Mesenchymal stem cell (in vitro differentiated cells and primary cell): ENCODE measurements at regions not wholly inside any gene's neighbourhood (a gene's known extent, or its start where the extent isn't known, plus 50 kb on each side); places are given as distances from the start of the nearest gene placed in this dataset.

ENCODE experiments used
- DNase-seq: peaks from one replicate; pipeline ENCODE4 v3.0.0-alpha.2; 2013
- H2AFZ ChIP-seq: one replicate; pipeline ENCODE4 v1.6.1; 2013; ENCODE audit warnings: low read depth, mild to moderate bottlenecking, control low read depth, inconsistent platforms, low read length, moderate library complexity
- H2AK5ac ChIP-seq: 2 replicates; pipeline ENCODE4 v1.6.1; 2013; ENCODE audit warnings: low read length, moderate library complexity, mild to moderate bottlenecking, inconsistent platforms; ENCODE audit not compliant: severe bottlenecking
- H2BK120ac ChIP-seq: one replicate; pipeline ENCODE4 v1.6.1; 2013; ENCODE audit warnings: low read depth, mild to moderate bottlenecking, inconsistent platforms, low read length, moderate library complexity
- H2BK12ac ChIP-seq, 2 experiments: one replicate each; pipeline ENCODE4 v1.6.1; 2013; ENCODE audit warnings: inconsistent platforms in 2 of 2, low read length in 2 of 2, mild to moderate bottlenecking in 2 of 2, moderate library complexity in 2 of 2, control low read depth in 1 of 2
- H2BK15ac ChIP-seq: one replicate; pipeline ENCODE4 v1.6.1; 2013; ENCODE audit warnings: mild to moderate bottlenecking, low read depth, inconsistent platforms; ENCODE audit not compliant: poor library complexity, severe bottlenecking
- H2BK5ac ChIP-seq: 2 replicates; pipeline ENCODE4 v1.6.1; 2013; ENCODE audit warnings: low read depth, mild to moderate bottlenecking, low read length, control low read depth, inconsistent platforms; ENCODE audit not compliant: poor library complexity, severe bottlenecking
- H3K14ac ChIP-seq, 2 experiments: one replicate each; pipeline ENCODE4 v1.6.1; 2013; ENCODE audit warnings: inconsistent platforms in 2 of 2, low read length in 2 of 2, control low read depth in 1 of 2, mild to moderate bottlenecking in 1 of 2, moderate library complexity in 1 of 2
- H3K18ac ChIP-seq, 2 experiments: one replicate each; pipeline ENCODE4 v1.6.1; 2013; ENCODE audit warnings: inconsistent platforms in 2 of 2, low read length in 2 of 2, control low read depth in 1 of 2, low read depth in 1 of 2, mild to moderate bottlenecking in 1 of 2
- H3K23ac ChIP-seq, 2 experiments: one replicate each; pipeline ENCODE4 v1.6.1; 2013; ENCODE audit warnings: inconsistent platforms in 2 of 2, low read length in 2 of 2, mild to moderate bottlenecking in 2 of 2, moderate library complexity in 2 of 2, control low read depth in 1 of 2
- H3K27ac ChIP-seq: 2 replicates; pipeline ENCODE4 v1.5.1; 2013; ENCODE audit warnings: mild to moderate bottlenecking, moderate library complexity, low read length, control low read depth, inconsistent platforms; ENCODE audit not compliant: poor library complexity, severe bottlenecking
- H3K27me3 ChIP-seq, 2 experiments: 2 replicates each; pipeline versions ENCODE4 v1.6.1 to v1.7.0; 2013; ENCODE audit warnings: low read length in 2 of 2, mild to moderate bottlenecking in 2 of 2, moderate library complexity in 2 of 2, control low read depth in 1 of 2, inconsistent platforms in 1 of 2; ENCODE audit not compliant: control insufficient read depth in 1 of 2, insufficient read depth in 1 of 2
- H3K36me3 ChIP-seq, 2 experiments: 2 replicates each; pipeline versions ENCODE4 v1.6.1 to v1.7.0; 2013; ENCODE audit warnings: low read length in 2 of 2, control low read depth in 1 of 2, inconsistent platforms in 1 of 2, low read depth in 1 of 2, mild to moderate bottlenecking in 1 of 2; ENCODE audit not compliant: insufficient read depth in 2 of 2, control insufficient read depth in 1 of 2
- H3K4ac ChIP-seq, 2 experiments: one replicate each; pipeline ENCODE4 v1.6.1; 2013; ENCODE audit warnings: inconsistent platforms in 2 of 2, low read length in 2 of 2, mild to moderate bottlenecking in 2 of 2, moderate library complexity in 2 of 2, control low read depth in 1 of 2, low read depth in 1 of 2
- H3K4me1 ChIP-seq: 2 replicates; pipeline ENCODE4 v1.6.1; 2013; ENCODE audit warnings: low read depth, low read length, control low read depth; ENCODE audit not compliant: control insufficient read depth, insufficient read depth
- H3K4me2 ChIP-seq: 2 replicates; pipeline ENCODE4 v1.6.1; 2013; ENCODE audit warnings: low read length, mild to moderate bottlenecking, inconsistent platforms; ENCODE audit not compliant: poor library complexity, severe bottlenecking
- H3K4me3 ChIP-seq, 2 experiments: 2 replicates each; pipeline versions ENCODE4 v1.5.1 to v1.7.0; 2013; ENCODE audit warnings: low read length in 2 of 2, mild to moderate bottlenecking in 2 of 2, control low read depth in 1 of 2, low read depth in 1 of 2; ENCODE audit not compliant: insufficient read depth in 1 of 2
- H3K79me1 ChIP-seq: replicated peaks from 2 replicates; pipeline ENCODE4 v1.6.1; 2013; ENCODE audit warnings: mild to moderate bottlenecking, control low read depth, low read length, inconsistent platforms; ENCODE audit not compliant: poor library complexity, severe bottlenecking
- H3K9ac ChIP-seq: 2 replicates; pipeline ENCODE4 v1.7.0; 2013; ENCODE audit warnings: mild to moderate bottlenecking, low read length, moderate library complexity
- H3K9me3 ChIP-seq: 2 replicates; pipeline ENCODE4 v1.7.0; 2013; ENCODE audit warnings: mild to moderate bottlenecking, low read length; ENCODE audit not compliant: control insufficient read depth
- H4K8ac ChIP-seq: one replicate; pipeline ENCODE4 v1.6.1; 2013; ENCODE audit warnings: inconsistent platforms, mild to moderate bottlenecking, low read length, moderate library complexity
- H4K91ac ChIP-seq: one replicate; pipeline ENCODE4 v1.6.1; 2013; ENCODE audit warnings: mild to moderate bottlenecking, low read length, inconsistent platforms
- WGBS: methylation state at CpG from one replicate; pipeline ENCODE4 v1.1.7; 2013; ENCODE audit warnings: mixed read lengths; 5-methylcytosine and 5-hydroxymethylcytosine counted together

- Histone ChIP-seq H3K4ac (no peak overlapping the region), H3K27me3 (peaks cover 0 to 4% of the 10 kb centered on the region in 2 experiments), H2BK5ac (no peak overlapping the region), H3K27ac (no peak overlapping the region), H3K14ac (no peak overlapping the region), H3K23ac (no peak overlapping the region), H4K91ac (no peak overlapping the region), H3K4me1 (no peaks in the 10 kb centered on the region), H2BK12ac (no peak overlapping the region), H2AK5ac (no peak overlapping the region), H3K36me3 (no peaks in the 10 kb centered on the region), H3K79me1 (no peaks in the 10 kb centered on the region), H2BK15ac (no peak overlapping the region), H3K4me3 (no peak overlapping the region), H3K9me3 (no peaks in the 10 kb centered on the region), H3K4me2 (no peak overlapping the region), H3K9ac (no peak overlapping the region), H2BK120ac (no peak overlapping the region), H4K8ac (no peak overlapping the region), H2AFZ (no peak overlapping the region), H3K18ac (no peak overlapping the region)
- 79% methylated on average over 4 of the region's 5 CpGs for WGBS
- DNase-seq: no peak
These were observed 139.3 kb upstream of the NTF3 start for GRCh38 chr12:5292651-5293050.

DNA sequence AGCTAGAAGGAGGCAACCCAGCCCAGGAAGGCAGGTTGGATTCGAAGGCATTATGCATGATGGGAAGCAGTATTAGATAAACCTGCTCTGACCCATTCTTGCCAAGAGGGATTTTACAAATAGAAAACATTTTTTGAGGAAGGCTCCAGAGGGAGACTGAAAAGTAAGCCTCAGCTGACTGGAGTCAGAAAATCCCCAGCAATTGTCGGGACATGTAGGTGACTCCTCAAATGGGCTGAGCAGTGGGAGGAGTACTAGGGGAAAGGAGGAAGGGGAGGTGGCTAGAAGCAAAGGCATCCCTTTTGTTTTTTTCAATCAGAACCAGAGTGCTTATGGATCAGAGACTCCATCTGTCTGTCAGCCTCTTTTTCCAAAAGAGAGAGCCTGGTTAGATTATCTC lies 138.1 kb upstream of the NTF3 start:
- WGBS: 59% methylated on average over 2 of the region's 2 CpGs
- Histone ChIP-seq H2AK5ac (no peak overlapping the region), H2BK5ac (no peak overlapping the region), H3K9ac (no peak overlapping the region), H3K4me2 (no peak overlapping the region), H3K4ac (no peak overlapping the region), H3K14ac (no peak overlapping the region), H3K9me3 (no peaks in the 10 kb centered on the region), H3K27ac (no peak overlapping the region), H3K4me1 (no peaks in the 10 kb centered on the region), H3K23ac (no peak overlapping the region), H4K91ac (no peak overlapping the region), H2BK15ac (no peak overlapping the region), H2BK12ac (no peak overlapping the region), H4K8ac (no peak overlapping the region), H3K27me3 (peaks cover 0 to 4% of the 10 kb centered on the region in 2 experiments), H3K18ac (no peak overlapping the region), H3K79me1 (no peaks in the 10 kb centered on the region), H2BK120ac (no peak overlapping the region), H3K4me3 (no peak overlapping the region), H3K36me3 (no peaks in the 10 kb centered on the region), H2AFZ (no peak overlapping the region)
- no peak for DNase-seq

DNA sequence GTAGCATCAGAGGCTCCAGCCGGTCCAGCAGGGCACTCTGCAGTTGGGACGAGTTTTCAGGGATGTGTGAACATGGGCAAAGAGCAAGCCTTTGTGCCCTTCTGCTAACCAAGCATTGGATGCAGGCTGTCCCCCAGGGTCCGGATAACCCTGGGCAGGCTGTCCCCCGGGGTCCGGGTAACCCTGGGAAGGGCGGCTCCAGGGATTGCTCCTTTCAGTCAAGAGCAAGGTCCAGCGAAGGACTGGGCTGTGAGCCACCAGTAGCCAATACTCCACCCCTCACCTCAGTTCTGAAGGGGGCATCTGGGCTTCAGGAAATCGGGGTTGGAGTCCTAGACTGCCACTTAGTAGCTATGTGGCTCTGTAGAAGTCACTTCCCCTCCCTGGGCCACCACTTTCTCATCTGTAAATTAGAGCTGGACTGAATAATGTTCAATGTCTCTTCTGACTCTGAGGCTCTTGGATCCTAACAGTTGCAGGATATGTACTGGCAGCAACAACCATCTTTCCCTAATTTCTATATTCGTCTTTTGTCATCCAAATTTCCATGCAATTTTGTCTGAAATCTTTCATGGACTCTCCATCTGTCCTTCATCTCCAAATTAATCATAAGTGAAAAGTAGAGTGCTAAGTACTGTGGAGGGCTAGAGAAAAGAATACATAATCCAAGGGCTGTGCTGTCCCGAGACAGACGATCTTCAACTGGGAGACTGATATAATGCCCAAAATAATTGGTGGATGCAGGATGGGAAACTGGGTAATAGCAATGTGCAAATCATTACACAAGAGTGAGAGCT lies 137.4 kb upstream of the NTF3 start:
- H3K18ac ChIP-seq: no peak overlapping the region
- no peak overlapping the region for H3K27ac ChIP-seq
- no peak overlapping the region for H2BK5ac ChIP-seq
- H3K79me1 ChIP-seq: no peaks in the 10 kb centered on the region
- no peak for DNase-seq
- no peak overlapping the region for H3K23ac ChIP-seq
- peaks cover 0 to 4% of the 10 kb centered on the region in 2 experiments for H3K27me3 ChIP-seq
- no peak overlapping the region for H3K4ac ChIP-seq
- WGBS: 85% methylated on average over 10 of the region's 11 CpGs
- no peak overlapping the region for H2AFZ ChIP-seq
- no peaks in the 10 kb centered on the region for H3K4me1 ChIP-seq
- no peak overlapping the region for H4K8ac ChIP-seq
- no peak overlapping the region for H2BK120ac ChIP-seq
- no peak overlapping the region for H3K9ac ChIP-seq
- H2BK12ac ChIP-seq: no peak overlapping the region
- no peak overlapping the region for H3K4me3 ChIP-seq
- H4K91ac ChIP-seq: no peak overlapping the region
- no peak overlapping the region for H3K4me2 ChIP-seq
- no peak overlapping the region for H2AK5ac ChIP-seq
- no peaks in the 10 kb centered on the region for H3K36me3 ChIP-seq
- H3K14ac ChIP-seq: no peak overlapping the region
- no peaks in the 10 kb centered on the region for H3K9me3 ChIP-seq
- H2BK15ac ChIP-seq: no peak overlapping the region

- whole genome bisulfite sequencing: 60% methylated on average over 1 of the region's 3 CpGs
- no peaks in the 10 kb centered on the region for H3K36me3 ChIP-seq
- H3K4ac ChIP-seq: no peak overlapping the region
- H2BK120ac ChIP-seq: no peak overlapping the region
- H3K4me2 ChIP-seq: no peak overlapping the region
- H3K27ac ChIP-seq: no peak overlapping the region
- H3K18ac ChIP-seq: no peak overlapping the region
- no peak overlapping the region for H2BK15ac ChIP-seq
- no peak overlapping the region for H2AK5ac ChIP-seq
- DNase-seq: no peak
- H4K8ac ChIP-seq: no peak overlapping the region
- no peaks in the 10 kb centered on the region for H3K79me1 ChIP-seq
- H2AFZ ChIP-seq: no peak overlapping the region
- H2BK12ac ChIP-seq: no peak overlapping the region
- H3K4me3 ChIP-seq: no peak overlapping the region
- no peak overlapping the region for H3K14ac ChIP-seq
- no peak overlapping the region for H3K23ac ChIP-seq
- no peak overlapping the region for H2BK5ac ChIP-seq
- H3K27me3 ChIP-seq: peaks cover 0 to 4% of the 10 kb centered on the region in 2 experiments
- H3K9ac ChIP-seq: no peak overlapping the region
- no peak overlapping the region for H4K91ac ChIP-seq
- H3K4me1 ChIP-seq: no peaks in the 10 kb centered on the region
- no peaks in the 10 kb centered on the region for H3K9me3 ChIP-seq
These were observed 136.8 kb upstream of the NTF3 start for GRCh38 chr12:5295151-5295550.
